B cell (primary cell): ENCODE measurements at regions not wholly inside any gene's neighbourhood (a gene's known extent, or its start where the extent isn't known, plus 50 kb on each side); places are given as distances from the start of the nearest gene placed in this dataset.

ENCODE experiments used
- EZH2 ChIP-seq: IDR thresholded peaks from 2 replicates; pipeline ENCODE4 v1.6.1; 2012; ENCODE audit warnings: borderline replicate concordance, low read depth, mild to moderate bottlenecking, moderate library complexity, low read length; ENCODE audit not compliant: insufficient read depth, poor library complexity, severe bottlenecking
- TF ChIP-seq, protein P1 (sequence below): fragments of 200-600 bp; IDR thresholded peaks from one replicate; pipeline ENCODE4 v1.8.0; 2022; ENCODE audit warnings: antibody characterized with exemption, mild to moderate bottlenecking

DNA sequence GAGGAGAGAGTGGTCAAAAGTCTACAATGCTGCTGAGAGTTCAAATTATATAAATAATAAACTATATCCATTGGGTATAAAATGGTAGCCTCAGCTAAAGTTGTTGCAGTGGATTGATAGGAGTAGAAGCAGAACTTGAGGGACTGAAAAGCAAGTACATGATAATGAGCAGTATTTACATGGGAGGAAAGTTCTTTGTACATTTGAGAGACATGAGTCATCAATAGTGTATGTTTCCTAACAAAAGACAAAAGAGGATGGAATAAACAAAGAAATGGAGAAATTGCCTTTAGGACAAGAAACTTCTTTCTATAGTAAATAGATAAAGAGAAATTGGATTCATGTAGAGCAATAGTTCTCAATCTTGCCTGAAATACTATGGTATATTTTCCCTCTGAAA lies 110.0 kb upstream of the PLSCR5 start:
- TF ChIP-seq, protein P1, sequence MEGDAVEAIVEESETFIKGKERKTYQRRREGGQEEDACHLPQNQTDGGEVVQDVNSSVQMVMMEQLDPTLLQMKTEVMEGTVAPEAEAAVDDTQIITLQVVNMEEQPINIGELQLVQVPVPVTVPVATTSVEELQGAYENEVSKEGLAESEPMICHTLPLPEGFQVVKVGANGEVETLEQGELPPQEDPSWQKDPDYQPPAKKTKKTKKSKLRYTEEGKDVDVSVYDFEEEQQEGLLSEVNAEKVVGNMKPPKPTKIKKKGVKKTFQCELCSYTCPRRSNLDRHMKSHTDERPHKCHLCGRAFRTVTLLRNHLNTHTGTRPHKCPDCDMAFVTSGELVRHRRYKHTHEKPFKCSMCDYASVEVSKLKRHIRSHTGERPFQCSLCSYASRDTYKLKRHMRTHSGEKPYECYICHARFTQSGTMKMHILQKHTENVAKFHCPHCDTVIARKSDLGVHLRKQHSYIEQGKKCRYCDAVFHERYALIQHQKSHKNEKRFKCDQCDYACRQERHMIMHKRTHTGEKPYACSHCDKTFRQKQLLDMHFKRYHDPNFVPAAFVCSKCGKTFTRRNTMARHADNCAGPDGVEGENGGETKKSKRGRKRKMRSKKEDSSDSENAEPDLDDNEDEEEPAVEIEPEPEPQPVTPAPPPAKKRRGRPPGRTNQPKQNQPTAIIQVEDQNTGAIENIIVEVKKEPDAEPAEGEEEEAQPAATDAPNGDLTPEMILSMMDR: no peak
- TF ChIP-seq EZH2: no peak
